ENCODE measurements at regions not wholly inside any gene's neighbourhood (a gene's known extent, or its start where the extent isn't known, plus 50 kb on each side); places are given as distances from the start of the nearest gene placed in this dataset. TPM values are rescaled to one million over a fixed set of nuclear protein-coding genes. Genes with fewer than 3 reads are reported as not detected.

DNA sequence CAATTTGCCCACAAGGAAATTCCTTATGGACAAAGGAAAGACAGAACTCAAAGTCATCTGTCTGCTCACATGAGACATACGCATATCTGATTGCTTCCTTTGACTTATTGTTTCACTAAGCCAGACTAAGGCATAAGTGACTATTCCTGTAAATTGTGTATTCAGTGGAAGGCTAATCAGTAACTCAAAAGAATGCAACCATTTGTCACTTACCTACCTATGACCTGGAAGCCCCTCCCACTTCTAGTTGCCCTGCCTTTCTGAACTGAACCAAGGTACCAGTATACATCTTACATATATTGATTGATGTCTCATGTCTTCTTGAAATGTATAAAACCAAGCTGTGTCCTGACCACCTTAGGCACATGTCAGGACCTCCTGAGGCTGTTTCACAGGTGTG, 53.5 kb upstream of the PROK2 start:
- Histone ChIP-seq H2AFZ (ENCODE audit: low read length) (no peak overlapping the region), H4K20me1 (ENCODE audit: insufficient read depth, low read depth, low read length) (no peaks in the 10 kb centered on the region), H3K4me1 (ENCODE audit: low read length) (no peaks in the 10 kb centered on the region), H3K9ac (ENCODE audit: low read length) (no peak overlapping the region), H3K27ac (ENCODE audit: low read length) (no peak overlapping the region), H3K4me3 (ENCODE audit: low read length) (no peak overlapping the region), H3K4me2 (ENCODE audit: low read depth, low read length, poor library complexity, severe bottlenecking) (no peak overlapping the region), H3K36me3 (ENCODE audit: insufficient read depth, low read length) (no peaks in the 10 kb centered on the region), H3K79me2 (ENCODE audit: low read length) (no peaks in the 10 kb centered on the region), H3K27me3 (ENCODE audit: low read length) (no peaks in the 10 kb centered on the region), H3K9me2 (replicated peaks; ENCODE audit: insufficient read depth, low read length) (no peaks in the 10 kb centered on the region), H3K9me3 (ENCODE audit: low read length) (no peaks in the 10 kb centered on the region)
- DNase-seq, result no peak

Small RNA genes lying in the stretch of these regions (small RNA-seq; reads per million reads assigned to genes)
- gene AC104435.1 (not detected), gene AC105265.1 (0.12 reads per million), gene RNA5SP136 (not detected), gene RNU1-62P (0.12 reads per million), gene UBE2Q2P9 (not detected)
